Keratinocyte (primary cell): ENCODE measurements at regions not wholly inside any gene's neighbourhood (a gene's known extent, or its start where the extent isn't known, plus 50 kb on each side); places are given as distances from the start of the nearest gene placed in this dataset.

Experiments used
- CTCF ChIP-seq, 3 experiments: IDR thresholded peaks in 1 of 3; conservative IDR thresholded peaks in 1 of 3; optimal IDR thresholded peaks in 1 of 3; 2 replicates in 2 of 3; 3 replicates in 1 of 3; pipeline versions ENCODE3 to v1.5.1; 2011; ENCODE audit warnings: low read length in 3 of 3, mild to moderate bottlenecking in 3 of 3, moderate library complexity in 2 of 3, control low read depth in 1 of 3, inconsistent platforms in 1 of 3; ENCODE audit not compliant: insufficient read depth in 2 of 3; ENCODE audit errors: extremely low read depth in 1 of 3
- EZH2 ChIP-seq: IDR thresholded peaks from one replicate; pipeline ENCODE4 v1.6.1; 2012; ENCODE audit warnings: inconsistent platforms, mild to moderate bottlenecking, low read length, moderate library complexity

- no peak for TF ChIP-seq EZH2
- no peak for TF ChIP-seq CTCF (optimal IDR thresholded peaks at IDR 0.05 in 1 of 3, IDR thresholded peaks at IDR 0.05 in 1 of 3, conservative IDR thresholded peaks at IDR 0.05 in 1 of 3; ENCODE audit: extremely low read depth in 1 of 3, insufficient read depth in 2 of 3, low read length in 3 of 3)
Observed at GRCh38 chr1:54486907-54487306, 61.1 kb upstream of the ACOT11 start.
